ENCODE measurements at regions not wholly inside any gene's neighbourhood (a gene's known extent, or its start where the extent isn't known, plus 50 kb on each side); places are given as distances from the start of the nearest gene placed in this dataset.

DNA sequence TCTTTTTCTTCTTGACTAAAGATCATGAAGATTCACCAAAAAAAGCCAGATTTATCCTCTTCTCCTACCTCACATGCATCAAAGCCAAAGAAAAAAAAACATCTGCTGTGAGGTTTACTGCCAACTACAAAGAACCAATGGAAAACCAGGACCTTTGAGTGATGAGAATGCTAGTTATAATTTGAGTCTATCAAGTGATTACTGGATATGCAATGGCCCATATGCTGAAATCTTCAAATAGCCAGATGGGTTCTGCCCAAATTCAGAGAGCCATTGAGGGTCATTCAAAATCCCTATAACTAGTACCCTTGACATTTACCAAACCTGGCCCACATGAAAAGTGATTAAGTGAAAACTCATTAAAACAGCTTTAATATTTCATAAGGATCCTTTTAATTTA lies 78.4 kb upstream of the ACO1 start (continued):
- TF ChIP-seq ZNF747 (CRISPR knock-in tag; IDR thresholded peaks at IDR 0.05; ENCODE audit: borderline replicate concordance) (no peak), FOXA1 (IDR thresholded peaks at IDR 0.05) (no peak), FOXA1 (CRISPR knock-in tag; IDR thresholded peaks at IDR 0.05) (no peak)
- TF ChIP-seq, protein P1, sequence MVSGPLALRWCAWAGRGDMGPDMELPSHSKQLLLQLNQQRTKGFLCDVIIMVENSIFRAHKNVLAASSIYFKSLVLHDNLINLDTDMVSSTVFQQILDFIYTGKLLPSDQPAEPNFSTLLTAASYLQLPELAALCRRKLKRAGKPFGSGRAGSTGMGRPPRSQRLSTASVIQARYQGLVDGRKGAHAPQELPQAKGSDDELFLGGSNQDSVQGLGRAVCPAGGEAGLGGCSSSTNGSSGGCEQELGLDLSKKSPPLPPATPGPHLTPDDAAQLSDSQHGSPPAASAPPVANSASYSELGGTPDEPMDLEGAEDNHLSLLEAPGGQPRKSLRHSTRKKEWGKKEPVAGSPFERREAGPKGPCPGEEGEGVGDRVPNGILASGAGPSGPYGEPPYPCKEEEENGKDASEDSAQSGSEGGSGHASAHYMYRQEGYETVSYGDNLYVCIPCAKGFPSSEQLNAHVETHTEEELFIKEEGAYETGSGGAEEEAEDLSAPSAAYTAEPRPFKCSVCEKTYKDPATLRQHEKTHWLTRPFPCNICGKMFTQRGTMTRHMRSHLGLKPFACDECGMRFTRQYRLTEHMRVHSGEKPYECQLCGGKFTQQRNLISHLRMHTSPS (CRISPR knock-in tag; IDR thresholded peaks at IDR 0.05; ENCODE audit: low read depth) = no peak

GRCh38 chr9:32319312-32319929 lies 65.0 kb upstream of the ACO1 start:
- no peak overlapping the region for H3K4me2 ChIP-seq (ENCODE audit: low read depth, low read length)
- POLR2A ChIA-PET = no interaction called here
- H4K20me1 ChIP-seq (ENCODE audit: insufficient read depth, low read length) = no peaks in the 10 kb centered on the region
- H3K9me3 ChIP-seq (ENCODE audit: low read length) = peaks cover 3% of the 10 kb centered on the region
- H3K27me3 ChIP-seq (ENCODE audit: control insufficient read depth in 1 of 2, insufficient read depth in 2 of 2, low read length in 2 of 2) = no peaks in the 10 kb centered on the region
- no peaks in the 10 kb centered on the region for H3K36me3 ChIP-seq (replicated peaks in 1 of 2; ENCODE audit: control insufficient read depth in 1 of 2, insufficient read depth in 2 of 2, low read length in 2 of 2)
- FAIRE-seq (no peak), DNase-seq (ENCODE audit: low spot score) (no peak), ATAC-seq (no peak)
- H3K27ac ChIP-seq (ENCODE audit: extremely low read length, insufficient read depth, low read length) = no peak overlapping the region
- in situ Hi-C loops (cut with HindIII; ENCODE audit: extremely low pct_ligation_motif_present, low pct_unique_long_range_greater_than_20kb) (no loop called here), intact Hi-C loops (cut with micrococcal nuclease; ENCODE audit: unreplicated experiment) (no loop called here)
- no peak overlapping the region for H3K9ac ChIP-seq (ENCODE audit: insufficient read depth, low read depth, low read length)
- no peak overlapping the region for H3K4me3 ChIP-seq (replicated peaks in 1 of 3; ENCODE audit: insufficient read depth in 1 of 3, low read depth in 2 of 3, low read length in 3 of 3)
- 0 out of 2 replicates have a peak, but pooled peaks cover 5% of the 10 kb centered on the region for H3K4me1 ChIP-seq (ENCODE audit: insufficient read depth, low read length)
- TF ChIP-seq ZFP90 (CRISPR knock-in tag; IDR thresholded peaks at IDR 0.05; ENCODE audit: borderline replicate concordance) (no peak), ZBTB7A (CRISPR knock-in tag; IDR thresholded peaks at IDR 0.05) (no peak), RARA (CRISPR knock-in tag; IDR thresholded peaks at IDR 0.05) (no peak), SIN3A (IDR thresholded peaks at IDR 0.05; ENCODE audit: borderline replicate concordance, low read depth, low read length) (no peak), CEBPB (IDR thresholded peaks at IDR 0.05; ENCODE audit: borderline replicate concordance, low read depth, low read length) (no peak), ZNF335 (CRISPR knock-in tag; IDR thresholded peaks at IDR 0.05) (no peak), HNRNPK (IDR thresholded peaks at IDR 0.05; ENCODE audit: low read depth, low read length, poor library complexity, severe bottlenecking) (no peak), ZNF253 (CRISPR knock-in tag; IDR thresholded peaks at IDR 0.05; ENCODE audit: borderline replicate concordance) (no peak), ZNF136 (CRISPR knock-in tag; IDR thresholded peaks at IDR 0.05; ENCODE audit: low read depth) (no peak)
- TF ChIP-seq, protein P2, sequence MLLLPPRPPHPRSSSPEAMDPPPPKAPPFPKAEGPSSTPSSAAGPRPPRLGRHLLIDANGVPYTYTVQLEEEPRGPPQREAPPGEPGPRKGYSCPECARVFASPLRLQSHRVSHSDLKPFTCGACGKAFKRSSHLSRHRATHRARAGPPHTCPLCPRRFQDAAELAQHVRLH (CRISPR knock-in tag; IDR thresholded peaks at IDR 0.05; ENCODE audit: borderline replicate concordance, low read depth) = no peak
- no peaks in the 10 kb centered on the region for H3K79me2 ChIP-seq (ENCODE audit: insufficient read depth, low read length)
- no peak overlapping the region for H2AFZ ChIP-seq (ENCODE audit: low read length)
- WGBS (ENCODE audit: low lambda C conversion rate) = 71% methylated on average over 4 of the region's 4 CpGs
- CTCF ChIA-PET (ENCODE audit: low intra/inter-chr PET ratio, low total read pairs) = no interaction called here
- no TSS peak for BruUV-seq (replicated peaks)
